ENCODE measurements at regions not wholly inside any gene's neighbourhood (a gene's known extent, or its start where the extent isn't known, plus 50 kb on each side); places are given as distances from the start of the nearest gene placed in this dataset.

GRCh38 chr3:73950865-73951558, 326.3 kb upstream of the PDZRN3 start:
- Mint-ChIP-seq H3K4me3 (no peak overlapping the region), H3K27me3 (ENCODE audit: low read depth) (no peaks in the 10 kb centered on the region), H3K9me3 (no peaks in the 10 kb centered on the region), H3K4me1 (peaks cover 16% of the 10 kb centered on the region), H3K27ac (no peak overlapping the region), H3K36me3 (no peaks in the 10 kb centered on the region)
- ChIA-PET CTCF (no interaction called here), POLR2A (no interaction called here)
- TF ChIP-seq TP53 (CRISPR knock-in tag; IDR thresholded peaks at IDR 0.05) (no peak), ZNF263 (CRISPR knock-in tag; IDR thresholded peaks at IDR 0.05; ENCODE audit: low read depth) (no peak), USF2 (CRISPR knock-in tag; IDR thresholded peaks at IDR 0.05) (no peak), GRHL2 (CRISPR knock-in tag; IDR thresholded peaks at IDR 0.05; ENCODE audit: insufficient replicate concordance, severe bottlenecking) (no peak), KAT7 (CRISPR knock-in tag; IDR thresholded peaks at IDR 0.05; ENCODE audit: borderline replicate concordance) (no peak), ZNF396 (CRISPR knock-in tag; IDR thresholded peaks at IDR 0.05; ENCODE audit: borderline replicate concordance) (no peak), SP1 (CRISPR knock-in tag; conservative IDR thresholded peaks at IDR 0.05) (no peak), ZNF425 (CRISPR knock-in tag; conservative IDR thresholded peaks at IDR 0.05) (no peak), ZNF138 (CRISPR knock-in tag; conservative IDR thresholded peaks at IDR 0.05) (no peak), NFE2L1 (CRISPR knock-in tag; IDR thresholded peaks at IDR 0.05) (no peak), ZNF281 (CRISPR knock-in tag; IDR thresholded peaks at IDR 0.05) (no peak), ZNF317 (CRISPR knock-in tag; IDR thresholded peaks at IDR 0.05; ENCODE audit: borderline replicate concordance, low read depth) (no peak), ZNF671 (CRISPR knock-in tag; IDR thresholded peaks at IDR 0.05) (no peak), ZNF416 (CRISPR knock-in tag; IDR thresholded peaks at IDR 0.05) (no peak)
- DNase-seq (ENCODE audit: low spot score) (no peak), ATAC-seq (no peak)

- Mint-ChIP-seq H3K4me1 (no peaks in the 10 kb centered on the region), H3K36me3 (no peaks in the 10 kb centered on the region), H3K4me3 (no peak overlapping the region), H3K27ac (no peak overlapping the region), H3K9me3 (peaks cover 5% of the 10 kb centered on the region; the same call in 1 of the 2 replicates), H3K27me3 (ENCODE audit: low read depth) (no peaks in the 10 kb centered on the region)
- CTCF ChIA-PET, result no interaction called here
- DNase-seq (ENCODE audit: low spot score), result no peak
- no peak for ATAC-seq
- POLR2A ChIA-PET, result no interaction called here
- TF ChIP-seq ETV6 (CRISPR knock-in tag; IDR thresholded peaks at IDR 0.05) (no peak), ZNF232 (CRISPR knock-in tag; IDR thresholded peaks at IDR 0.05) (no peak), NR3C1 (CRISPR knock-in tag; conservative IDR thresholded peaks at IDR 0.05; ENCODE audit: low read depth) (no peak), OVOL2 (CRISPR knock-in tag; IDR thresholded peaks at IDR 0.05; ENCODE audit: borderline replicate concordance) (no peak), FOXJ3 (CRISPR knock-in tag; IDR thresholded peaks at IDR 0.05; ENCODE audit: borderline replicate concordance) (no peak), FOXK1 (CRISPR knock-in tag; IDR thresholded peaks at IDR 0.05) (no peak), NR1H2 (CRISPR knock-in tag; IDR thresholded peaks at IDR 0.05) (no peak), ATF6 (CRISPR knock-in tag; IDR thresholded peaks at IDR 0.05) (no peak), ZNF532 (CRISPR knock-in tag; IDR thresholded peaks at IDR 0.05; ENCODE audit: borderline replicate concordance) (no peak), ZNF416 (CRISPR knock-in tag; IDR thresholded peaks at IDR 0.05) (no peak), GRHL2 (CRISPR knock-in tag; IDR thresholded peaks at IDR 0.05; ENCODE audit: insufficient replicate concordance, severe bottlenecking) (no peak), ZNF671 (CRISPR knock-in tag; IDR thresholded peaks at IDR 0.05) (no peak), ZNF138 (CRISPR knock-in tag; conservative IDR thresholded peaks at IDR 0.05) (no peak)
These were observed 320.8 kb upstream of the PDZRN3 start for GRCh38 chr3:73945541-73945940.
